Nephron (organoid): ENCODE measurements at regions not wholly inside any gene's neighbourhood (a gene's known extent, or its start where the extent isn't known, plus 50 kb on each side); places are given as distances from the start of the nearest gene placed in this dataset.
"Not testable (repeated sequence)": the region's sequence is repeated elsewhere in the genome, so short reads cannot be mapped to it uniquely, and the experiment has no call there.

ENCODE experiments used
- H3K27ac Mint-ChIP-seq, 3 experiments: 2 replicates each; pipeline ENCODE4 v1.8.0; 2020; ENCODE audit warnings: mixed read lengths in 3 of 3, mild to moderate bottlenecking in 2 of 3, moderate library complexity in 1 of 3
- H3K27me3 Mint-ChIP-seq: 2 replicates; pipeline ENCODE4 v1.8.0; 2021; ENCODE audit warnings: low read depth, mild to moderate bottlenecking, moderate library complexity, mixed read lengths
- H3K36me3 Mint-ChIP-seq: 2 replicates; pipeline ENCODE4 v1.8.0; 2020; ENCODE audit warnings: low read depth, mixed read lengths
- H3K4me1 Mint-ChIP-seq: 2 replicates; pipeline ENCODE4 v1.8.0; 2020; ENCODE audit warnings: mixed read lengths
- H3K4me3 Mint-ChIP-seq, 3 experiments: 2 replicates each; pipeline ENCODE4 v1.8.0; 2020; ENCODE audit warnings: mild to moderate bottlenecking in 3 of 3, mixed read lengths in 3 of 3, moderate library complexity in 2 of 3
- H3K9me3 Mint-ChIP-seq: 2 replicates; pipeline ENCODE4 v1.8.0; 2020; ENCODE audit warnings: mixed read lengths
- TF ChIP-seq, protein P1 (sequence below), 3 experiments: fragments of 200-600 bp; sonication (generic); IDR thresholded peaks; one replicate each; pipeline ENCODE4 v1.5.0; 2021; ENCODE audit warnings: antibody characterized with exemption in 3 of 3; ENCODE audit not compliant: unreplicated experiment in 3 of 3

- Mint-ChIP-seq H3K27me3 (no peaks in the 10 kb centered on the region), H3K4me1 (peaks cover 13% of the 10 kb centered on the region), H3K4me3 (no peak overlapping the region), H3K9me3 (no peaks in the 10 kb centered on the region), H3K27ac (no peak overlapping the region), H3K36me3 (peaks cover 44% of the 10 kb centered on the region)
- TF ChIP-seq, protein P1, sequence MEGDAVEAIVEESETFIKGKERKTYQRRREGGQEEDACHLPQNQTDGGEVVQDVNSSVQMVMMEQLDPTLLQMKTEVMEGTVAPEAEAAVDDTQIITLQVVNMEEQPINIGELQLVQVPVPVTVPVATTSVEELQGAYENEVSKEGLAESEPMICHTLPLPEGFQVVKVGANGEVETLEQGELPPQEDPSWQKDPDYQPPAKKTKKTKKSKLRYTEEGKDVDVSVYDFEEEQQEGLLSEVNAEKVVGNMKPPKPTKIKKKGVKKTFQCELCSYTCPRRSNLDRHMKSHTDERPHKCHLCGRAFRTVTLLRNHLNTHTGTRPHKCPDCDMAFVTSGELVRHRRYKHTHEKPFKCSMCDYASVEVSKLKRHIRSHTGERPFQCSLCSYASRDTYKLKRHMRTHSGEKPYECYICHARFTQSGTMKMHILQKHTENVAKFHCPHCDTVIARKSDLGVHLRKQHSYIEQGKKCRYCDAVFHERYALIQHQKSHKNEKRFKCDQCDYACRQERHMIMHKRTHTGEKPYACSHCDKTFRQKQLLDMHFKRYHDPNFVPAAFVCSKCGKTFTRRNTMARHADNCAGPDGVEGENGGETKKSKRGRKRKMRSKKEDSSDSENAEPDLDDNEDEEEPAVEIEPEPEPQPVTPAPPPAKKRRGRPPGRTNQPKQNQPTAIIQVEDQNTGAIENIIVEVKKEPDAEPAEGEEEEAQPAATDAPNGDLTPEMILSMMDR (IDR thresholded peaks at IDR 0.05; ENCODE audit: unreplicated experiment in 3 of 3): no peak
These were observed 79.5 kb upstream of the UMPS start for GRCh38 chr3:124650798-124651197.

- peaks cover 13% of the 10 kb centered on the region for H3K4me1 Mint-ChIP-seq
- H3K4me3 Mint-ChIP-seq, H3K27me3 Mint-ChIP-seq, H3K27ac Mint-ChIP-seq, H3K9me3 Mint-ChIP-seq: not testable (repeated sequence)
- H3K36me3 Mint-ChIP-seq: peaks cover 47% of the 10 kb centered on the region
These were observed 78.8 kb upstream of the UMPS start for GRCh38 chr3:124651416-124651815.

DNA sequence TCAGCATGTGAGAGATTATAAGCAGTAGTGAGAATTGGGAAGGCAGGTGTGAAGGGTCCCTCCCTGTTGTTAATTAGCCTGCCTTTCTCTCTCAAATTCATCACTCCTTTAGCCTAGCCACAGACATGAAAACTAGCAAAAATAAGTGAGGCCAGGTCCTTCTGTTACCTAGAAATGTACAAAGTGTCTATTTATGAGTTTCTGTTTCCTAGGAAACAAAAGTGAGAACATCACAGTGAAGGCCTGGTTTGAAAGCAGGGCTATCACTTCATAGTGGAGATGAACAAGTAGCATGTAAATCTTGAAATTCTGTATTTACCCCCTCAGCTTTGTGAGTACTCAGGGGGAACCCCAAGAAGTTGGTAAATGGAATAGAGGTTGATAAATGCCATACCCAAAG lies 78.2 kb upstream of the UMPS start:
- Mint-ChIP-seq H3K9me3 (no peaks in the 10 kb centered on the region), H3K4me1 (peaks cover 13% of the 10 kb centered on the region), H3K27ac (no peak overlapping the region), H3K36me3 (peaks cover 51% of the 10 kb centered on the region), H3K4me3 (no peak overlapping the region), H3K27me3 (no peaks in the 10 kb centered on the region)
- TF ChIP-seq, protein P1 (IDR thresholded peaks at IDR 0.05; ENCODE audit: unreplicated experiment in 3 of 3): no peak

DNA sequence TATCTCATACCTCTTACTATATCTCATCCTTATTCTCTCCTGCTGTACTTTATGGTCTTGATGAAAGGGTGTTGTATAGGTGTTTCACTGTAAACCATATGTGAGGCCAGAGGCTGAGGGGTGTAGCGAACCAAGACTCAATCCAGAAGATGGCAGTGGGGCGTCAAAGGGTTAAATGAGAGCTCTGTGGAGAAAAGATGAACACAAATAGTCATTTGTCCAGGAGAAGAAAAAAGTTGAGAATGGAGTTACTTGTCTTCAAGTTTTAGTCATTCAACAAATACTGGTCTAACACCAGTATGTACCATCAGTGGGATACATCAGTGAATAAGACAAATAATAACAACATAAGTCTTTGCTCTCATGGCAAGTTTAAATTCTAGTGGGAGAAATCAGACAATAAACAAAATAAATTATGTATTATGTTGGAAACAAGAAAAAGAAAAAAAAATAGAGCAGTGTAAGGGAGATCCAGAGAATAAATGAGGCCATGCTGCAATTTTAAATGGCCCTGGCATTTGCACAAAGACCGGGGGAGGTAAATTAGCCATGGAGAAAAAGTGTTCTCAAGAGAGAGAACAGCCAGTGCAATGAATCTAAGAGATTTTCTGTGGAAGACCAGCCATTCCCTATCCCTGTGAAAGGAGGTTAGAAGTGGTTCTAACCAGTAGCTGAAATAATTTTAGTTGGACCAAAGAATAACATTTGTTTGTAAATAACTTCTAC lies 77.0 kb upstream of the UMPS start:
- Mint-ChIP-seq H3K27me3 (no peaks in the 10 kb centered on the region), H3K9me3 (no peaks in the 10 kb centered on the region), H3K36me3 (peaks cover 56% of the 10 kb centered on the region), H3K4me1 (peaks cover 13% of the 10 kb centered on the region), H3K27ac (no peak overlapping the region), H3K4me3 (no peak overlapping the region)
- TF ChIP-seq, protein P1 (IDR thresholded peaks at IDR 0.05; ENCODE audit: unreplicated experiment in 3 of 3): no peak

GRCh38 chr3:124653797-124654469 lies 76.3 kb upstream of the UMPS start:
- Mint-ChIP-seq H3K27me3 (no peaks in the 10 kb centered on the region), H3K27ac (no peak overlapping the region), H3K36me3 (peaks cover 56% of the 10 kb centered on the region), H3K4me1 (peaks cover 13% of the 10 kb centered on the region), H3K9me3 (no peaks in the 10 kb centered on the region), H3K4me3 (no peak overlapping the region)
- TF ChIP-seq, protein P1 (IDR thresholded peaks at IDR 0.05; ENCODE audit: unreplicated experiment in 3 of 3): no peak

DNA sequence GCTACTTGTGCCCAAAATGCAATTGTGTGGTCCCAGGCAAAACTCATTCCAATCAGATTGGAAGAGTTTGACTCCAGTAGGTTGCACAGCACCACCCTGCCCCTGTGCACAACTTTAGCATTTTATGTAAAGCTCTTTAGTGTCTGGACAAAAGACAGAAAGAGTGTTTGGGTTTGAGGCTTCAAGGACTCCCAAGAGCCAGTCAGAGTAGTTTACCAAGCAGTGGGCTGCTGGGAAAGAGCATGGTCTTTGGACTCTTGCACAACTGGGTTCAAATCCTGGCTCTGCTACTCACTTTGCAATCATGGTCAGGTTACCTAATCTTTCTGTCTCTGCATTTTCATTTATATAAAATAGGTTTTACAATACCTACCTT lies 75.8 kb upstream of the UMPS start:
- no peaks in the 10 kb centered on the region for H3K27me3 Mint-ChIP-seq
- H3K4me3 Mint-ChIP-seq: no peak overlapping the region
- H3K36me3 Mint-ChIP-seq: peaks cover 56% of the 10 kb centered on the region
- TF ChIP-seq, protein P1 (IDR thresholded peaks at IDR 0.05; ENCODE audit: unreplicated experiment in 3 of 3): no peak
- no peaks in the 10 kb centered on the region for H3K9me3 Mint-ChIP-seq
- no peak overlapping the region for H3K27ac Mint-ChIP-seq
- H3K4me1 Mint-ChIP-seq: peaks cover 13% of the 10 kb centered on the region
